T-helper 2 cell treated with Interferon-gamma antibody and Interleukin-4, amounts not matched to agents 5 μg/mL and 100 μg/mL, for 36 hours (primary cell): ENCODE measurements at regions not wholly inside any gene's neighbourhood (a gene's known extent, or its start where the extent isn't known, plus 50 kb on each side); places are given as distances from the start of the nearest gene placed in this dataset.

Experiments used
- DNase-seq: peaks from one replicate; pipeline ENCODE4 v3.0.0; 2021; ENCODE audit warnings: low spot score
- H3K27ac Mint-ChIP-seq: one replicate; pipeline ENCODE4 v1.8.0; 2021; ENCODE audit warnings: mild to moderate bottlenecking, mixed read lengths
- H3K27me3 Mint-ChIP-seq: one replicate; pipeline ENCODE4 v1.8.0; 2021; ENCODE audit warnings: low read depth, mixed read lengths
- H3K36me3 Mint-ChIP-seq: one replicate; pipeline ENCODE4 v1.8.0; 2021; ENCODE audit warnings: low read depth, mixed read lengths
- H3K4me1 Mint-ChIP-seq: one replicate; pipeline ENCODE4 v1.8.0; 2021; ENCODE audit warnings: low read depth, mixed read lengths
- H3K4me3 Mint-ChIP-seq: one replicate; pipeline ENCODE4 v1.8.0; 2022; ENCODE audit warnings: mild to moderate bottlenecking, moderate library complexity, mixed read lengths
- H3K9me3 Mint-ChIP-seq: one replicate; pipeline ENCODE4 v1.8.0; 2021; ENCODE audit warnings: mixed read lengths

- no peaks in the 10 kb centered on the region for H3K36me3 Mint-ChIP-seq
- DNase-seq: no peak
- no peaks in the 10 kb centered on the region for H3K27me3 Mint-ChIP-seq
- no peak overlapping the region for H3K27ac Mint-ChIP-seq
- peaks cover 44% of the 10 kb centered on the region for H3K9me3 Mint-ChIP-seq
- no peak overlapping the region for H3K4me3 Mint-ChIP-seq
- H3K4me1 Mint-ChIP-seq: no peaks in the 10 kb centered on the region
These were observed 312.8 kb upstream of the CTNND2 start for GRCh38 chr5:12217039-12217438.

DNA sequence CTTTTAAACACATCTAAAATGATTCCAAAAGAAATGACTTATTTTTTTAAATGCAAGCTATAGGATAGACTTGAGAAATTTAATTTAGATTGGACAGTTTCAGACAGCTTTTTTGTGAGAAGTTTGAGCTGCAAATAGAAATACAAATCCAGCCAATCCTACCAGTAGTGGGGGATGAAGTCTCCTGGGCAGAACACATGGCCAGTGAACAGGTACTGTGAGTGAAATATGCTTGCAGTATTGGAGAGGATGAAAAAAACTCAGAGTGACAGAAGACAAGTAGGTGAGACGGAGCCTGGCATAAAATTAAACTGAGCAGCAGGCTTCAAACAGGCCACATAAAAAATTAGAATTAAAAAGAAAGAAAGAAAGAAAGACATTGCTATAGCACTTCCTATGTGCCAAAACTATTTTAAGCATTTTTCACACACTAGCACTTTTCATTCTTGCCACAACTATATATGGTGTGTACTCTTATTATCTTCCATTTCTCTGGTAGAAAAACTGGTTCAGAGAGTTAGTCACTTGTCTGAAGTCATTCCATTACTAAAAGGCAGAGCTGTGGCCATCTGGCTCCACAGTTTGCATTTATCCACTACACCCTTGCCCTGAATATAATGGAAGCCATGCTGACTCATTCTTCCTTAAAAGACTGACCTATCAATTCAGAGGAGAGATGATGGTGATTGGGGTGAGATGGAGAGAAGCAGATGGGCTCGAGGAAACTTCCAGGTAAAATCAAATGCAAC lies 310.2 kb upstream of the CTNND2 start:
- H3K9me3 Mint-ChIP-seq: peaks cover 33% of the 10 kb centered on the region
- H3K36me3 Mint-ChIP-seq: no peaks in the 10 kb centered on the region
- no peak for DNase-seq
- no peaks in the 10 kb centered on the region for H3K4me1 Mint-ChIP-seq
- H3K27me3 Mint-ChIP-seq: no peaks in the 10 kb centered on the region
- H3K4me3 Mint-ChIP-seq: no peak overlapping the region
- H3K27ac Mint-ChIP-seq: no peak overlapping the region

- Mint-ChIP-seq H3K27ac (no peak overlapping the region), H3K9me3 (peaks cover 32% of the 10 kb centered on the region), H3K4me1 (no peaks in the 10 kb centered on the region), H3K4me3 (no peak overlapping the region), H3K27me3 (no peaks in the 10 kb centered on the region), H3K36me3 (no peaks in the 10 kb centered on the region)
- DNase-seq: no peak
These were observed 304.3 kb upstream of the CTNND2 start for GRCh38 chr5:12208366-12209100.

GRCh38 chr5:12204761-12205160 lies 300.5 kb upstream of the CTNND2 start:
- no peaks in the 10 kb centered on the region for H3K36me3 Mint-ChIP-seq
- H3K9me3 Mint-ChIP-seq: peaks cover 37% of the 10 kb centered on the region
- no peak for DNase-seq
- no peaks in the 10 kb centered on the region for H3K27me3 Mint-ChIP-seq
- H3K27ac Mint-ChIP-seq: no peak overlapping the region
- H3K4me3 Mint-ChIP-seq: no peak overlapping the region
- H3K4me1 Mint-ChIP-seq: no peaks in the 10 kb centered on the region

DNA sequence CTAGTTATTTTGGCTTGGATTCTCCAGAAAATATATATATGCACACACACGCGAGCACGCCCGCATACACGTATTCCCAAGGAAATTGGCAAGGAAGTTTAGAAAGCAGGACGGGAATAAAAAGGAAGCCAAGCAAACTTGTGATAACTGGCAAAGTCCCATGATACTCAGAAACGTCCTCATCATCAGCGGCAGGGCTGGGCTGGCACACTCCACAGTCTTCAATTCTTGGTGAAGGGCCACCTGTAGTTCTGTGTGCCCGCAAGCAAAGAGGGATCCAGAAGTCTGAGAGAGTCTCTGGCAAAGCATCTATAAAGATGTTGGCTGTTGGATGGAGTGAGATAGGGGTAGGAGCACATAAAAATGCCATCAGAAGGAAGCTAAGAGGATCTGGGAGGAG lies 289.3 kb upstream of the CTNND2 start:
- no peak overlapping the region for H3K27ac Mint-ChIP-seq

DNA sequence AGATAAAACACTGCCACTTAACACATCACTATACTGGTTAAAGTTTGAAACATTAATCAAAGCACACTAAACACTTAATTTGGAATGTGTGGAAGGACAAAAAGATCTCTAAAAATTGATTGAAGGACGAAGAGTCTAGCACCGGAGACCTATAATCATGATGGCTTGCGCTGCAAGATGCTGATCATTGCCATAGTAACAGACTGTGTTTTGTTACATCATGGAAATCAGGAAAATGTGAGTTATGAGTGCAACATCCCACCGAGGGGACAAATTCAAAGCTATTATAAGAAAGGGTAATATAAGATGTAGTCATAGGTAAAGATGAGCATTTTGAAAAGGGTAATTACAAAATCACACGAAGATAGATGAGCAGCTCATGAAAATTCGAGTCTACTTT lies 278.8 kb upstream of the CTNND2 start:
- Mint-ChIP-seq H3K27me3 (no peaks in the 10 kb centered on the region), H3K36me3 (no peaks in the 10 kb centered on the region), H3K27ac (no peak overlapping the region), H3K4me1 (no peaks in the 10 kb centered on the region), H3K4me3 (no peak overlapping the region), H3K9me3 (peaks cover 31% of the 10 kb centered on the region)
- DNase-seq: no peak

More for the DNA sequence above, 289.3 kb upstream of the CTNND2 start:
- Mint-ChIP-seq H3K4me1 (no peaks in the 10 kb centered on the region), H3K9me3 (peaks cover 34% of the 10 kb centered on the region), H3K36me3 (no peaks in the 10 kb centered on the region), H3K4me3 (no peak overlapping the region), H3K27me3 (no peaks in the 10 kb centered on the region)
- no peak for DNase-seq

- no peak overlapping the region for H3K27ac Mint-ChIP-seq
- H3K9me3 Mint-ChIP-seq: peaks cover 13% of the 10 kb centered on the region
- no peaks in the 10 kb centered on the region for H3K4me1 Mint-ChIP-seq
- no peak for DNase-seq
- no peaks in the 10 kb centered on the region for H3K27me3 Mint-ChIP-seq
- H3K4me3 Mint-ChIP-seq: no peak overlapping the region
- H3K36me3 Mint-ChIP-seq: no peaks in the 10 kb centered on the region
These were observed 273.6 kb upstream of the CTNND2 start for GRCh38 chr5:12177851-12178250.

GRCh38 chr5:12177225-12177624 lies 273.0 kb upstream of the CTNND2 start:
- no peak overlapping the region for H3K4me3 Mint-ChIP-seq
- peaks cover 15% of the 10 kb centered on the region for H3K9me3 Mint-ChIP-seq
- DNase-seq: no peak
- H3K36me3 Mint-ChIP-seq: no peaks in the 10 kb centered on the region
- no peaks in the 10 kb centered on the region for H3K4me1 Mint-ChIP-seq
- H3K27ac Mint-ChIP-seq: no peak overlapping the region
- no peaks in the 10 kb centered on the region for H3K27me3 Mint-ChIP-seq

DNA sequence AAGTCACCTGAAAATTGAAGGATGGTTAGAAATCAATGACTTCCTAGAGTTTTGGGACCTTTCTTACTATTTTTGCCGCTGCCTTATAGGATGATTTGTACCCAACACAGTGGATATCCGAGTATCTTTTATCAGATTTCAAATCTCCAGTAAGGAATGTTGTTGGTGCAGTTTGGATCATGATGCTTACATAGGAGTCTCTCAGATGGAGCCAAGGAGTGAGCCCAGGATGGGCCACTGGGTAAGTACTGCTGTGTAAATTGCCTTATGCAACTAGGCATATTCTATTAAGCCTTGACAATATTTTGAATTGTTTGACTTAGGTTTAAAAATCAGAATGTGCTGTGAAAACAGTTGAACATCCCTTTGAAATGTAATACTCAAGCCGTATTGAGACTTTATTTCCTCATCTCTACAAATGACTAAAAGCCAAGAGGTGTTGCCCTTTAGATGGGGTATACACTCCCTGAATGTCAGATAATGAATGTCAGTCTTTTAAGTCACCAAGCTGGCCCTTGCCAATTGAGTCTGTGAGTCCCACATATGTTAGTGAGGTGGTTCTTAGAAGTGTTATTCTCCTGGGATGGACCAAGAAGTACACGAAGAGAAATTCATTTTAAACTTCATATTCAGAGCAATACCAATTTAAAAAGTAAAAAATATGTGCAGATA lies 271.8 kb upstream of the CTNND2 start:
- peaks cover 10% of the 10 kb centered on the region for H3K9me3 Mint-ChIP-seq
- no peaks in the 10 kb centered on the region for H3K36me3 Mint-ChIP-seq
- H3K4me3 Mint-ChIP-seq: no peak overlapping the region
- no peaks in the 10 kb centered on the region for H3K4me1 Mint-ChIP-seq
- no peaks in the 10 kb centered on the region for H3K27me3 Mint-ChIP-seq
- no peak overlapping the region for H3K27ac Mint-ChIP-seq
- DNase-seq: no peak

GRCh38 chr5:12174734-12175133 lies 270.5 kb upstream of the CTNND2 start:
- DNase-seq: no peak
- no peaks in the 10 kb centered on the region for H3K27me3 Mint-ChIP-seq
- no peaks in the 10 kb centered on the region for H3K36me3 Mint-ChIP-seq
- peaks cover 9% of the 10 kb centered on the region for H3K9me3 Mint-ChIP-seq
- H3K4me3 Mint-ChIP-seq: no peak overlapping the region
- no peak overlapping the region for H3K27ac Mint-ChIP-seq
- H3K4me1 Mint-ChIP-seq: no peaks in the 10 kb centered on the region

DNA sequence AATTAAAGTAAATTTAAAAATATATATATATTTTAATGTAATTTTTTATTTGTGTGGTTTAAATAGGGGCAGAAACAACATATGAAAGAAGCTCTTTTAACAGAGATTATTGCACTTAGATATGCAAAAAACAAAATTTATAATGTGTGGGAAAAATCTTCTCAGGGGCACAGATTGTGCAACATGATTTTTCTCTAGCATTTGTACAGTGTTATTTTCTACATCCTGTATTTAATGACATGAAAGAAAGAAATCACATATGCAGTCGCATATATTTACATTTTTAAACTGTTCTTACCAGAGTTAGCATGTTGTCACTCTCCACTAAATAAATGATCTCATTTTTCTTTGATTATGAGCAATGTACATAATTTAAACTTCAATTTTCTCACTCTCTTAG lies 265.3 kb upstream of the CTNND2 start:
- Mint-ChIP-seq H3K27me3 (no peaks in the 10 kb centered on the region), H3K4me1 (no peaks in the 10 kb centered on the region), H3K36me3 (no peaks in the 10 kb centered on the region), H3K4me3 (no peak overlapping the region), H3K9me3 (peaks cover 31% of the 10 kb centered on the region), H3K27ac (no peak overlapping the region)
- DNase-seq: no peak

DNA sequence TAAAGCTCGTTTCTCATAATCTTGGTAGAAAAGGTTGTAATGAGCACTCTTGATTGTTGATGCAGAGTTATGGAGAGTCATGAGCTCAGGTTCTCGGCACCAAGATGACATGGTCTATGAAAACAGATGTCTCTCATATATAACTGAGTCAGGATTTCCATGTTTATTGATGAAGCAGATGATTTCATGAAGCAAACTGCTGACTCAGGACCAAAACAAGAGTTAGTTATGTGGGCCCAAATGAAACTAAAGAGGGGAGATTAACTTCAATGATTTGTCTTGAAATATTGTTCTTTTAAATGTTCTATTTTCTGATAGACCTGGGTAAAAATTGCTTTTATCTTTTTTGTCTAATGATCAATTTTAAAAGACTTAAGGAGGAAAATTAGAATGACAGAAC lies 258.6 kb upstream of the CTNND2 start:
- Mint-ChIP-seq H3K4me3 (no peak overlapping the region), H3K9me3 (peaks cover 61% of the 10 kb centered on the region), H3K27me3 (no peaks in the 10 kb centered on the region), H3K36me3 (no peaks in the 10 kb centered on the region), H3K27ac (no peak overlapping the region), H3K4me1 (no peaks in the 10 kb centered on the region)
- no peak for DNase-seq

GRCh38 chr5:12147513-12147912 lies 243.3 kb upstream of the CTNND2 start:
- DNase-seq: no peak
- no peak overlapping the region for H3K4me3 Mint-ChIP-seq
- H3K36me3 Mint-ChIP-seq: no peaks in the 10 kb centered on the region
- peaks cover 34% of the 10 kb centered on the region for H3K9me3 Mint-ChIP-seq
- H3K27me3 Mint-ChIP-seq: no peaks in the 10 kb centered on the region
- no peaks in the 10 kb centered on the region for H3K4me1 Mint-ChIP-seq
- H3K27ac Mint-ChIP-seq: no peak overlapping the region

DNA sequence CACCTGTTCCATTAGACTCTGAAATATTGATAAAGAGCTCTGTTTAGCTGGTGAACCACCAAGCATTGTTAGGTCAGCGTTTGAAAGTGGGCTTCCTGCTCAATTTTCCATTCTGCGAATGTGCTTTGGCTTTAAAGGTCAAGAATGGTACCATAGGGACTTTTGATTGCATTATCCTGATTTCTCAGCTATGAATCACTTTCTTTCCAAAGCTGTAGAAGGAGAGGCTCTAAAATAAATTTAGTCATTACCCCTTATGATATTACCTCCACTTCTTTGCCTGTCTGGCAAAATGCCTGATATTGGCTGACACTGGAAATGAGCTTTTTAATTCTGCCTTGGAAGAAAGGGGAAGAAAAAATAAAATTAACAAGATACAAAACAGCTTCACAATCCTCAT lies 237.2 kb upstream of the CTNND2 start:
- DNase-seq: no peak
- H3K36me3 Mint-ChIP-seq: peaks cover 2% of the 10 kb centered on the region
- H3K4me3 Mint-ChIP-seq: no peak overlapping the region
- H3K27ac Mint-ChIP-seq: no peak overlapping the region
- peaks cover 44% of the 10 kb centered on the region for H3K9me3 Mint-ChIP-seq
- H3K4me1 Mint-ChIP-seq: no peaks in the 10 kb centered on the region
- H3K27me3 Mint-ChIP-seq: no peaks in the 10 kb centered on the region
